ENCODE measurements at regions not wholly inside any gene's neighbourhood (a gene's known extent, or its start where the extent isn't known, plus 50 kb on each side); places are given as distances from the start of the nearest gene placed in this dataset.

GRCh38 chr10:46228563-46229071, 58.2 kb upstream of the ANTXRL start (continued):
- TF ChIP-seq CEBPG (CRISPR knock-in tag; IDR thresholded peaks at IDR 0.05): peak; percentile 22; the same call in 1 of the 2 replicates
- TF ChIP-seq CEBPG (tag; conservative IDR thresholded peaks at IDR 0.05 in 1 of 2, IDR thresholded peaks at IDR 0.05 in 1 of 2): no peak
- TF ChIP-seq YY1 (IDR thresholded peaks at IDR 0.05; ENCODE audit: borderline replicate concordance in 1 of 3, control insufficient read depth in 1 of 3, extremely low read depth in 1 of 3, insufficient read depth in 3 of 3, insufficient read length in 1 of 3, insufficient replicate concordance in 2 of 3, low read depth in 1 of 3, low read length in 2 of 3): peak in 2 of 3 experiments; percentile 35 to 49
- TF ChIP-seq DEAF1 (CRISPR knock-in tag; IDR thresholded peaks at IDR 0.05): peak; percentile 74
- no peak for TF ChIP-seq SETDB1 (IDR thresholded peaks at IDR 0.05; ENCODE audit: low read length)

- POLR2A ChIA-PET: interaction anchor here (1.1 kb wide), 2 partner anchors 9 to 11 kb away, joined by 3 to 4 read pairs; no protein-coding TSS in a partner anchor
- intact Hi-C loops (cut with micrococcal nuclease): loop anchor here (5.0 kb wide), 2 partner anchors 98 to 202 kb away; no protein-coding TSS in a partner anchor
- FAIRE-seq: no peak
- TF ChIP-seq ARHGAP35 (IDR thresholded peaks at IDR 0.05; ENCODE audit: partially characterized antibody): no peak
- TF ChIP-seq REST (IDR thresholded peaks at IDR 0.05; ENCODE audit: borderline replicate concordance): peak; percentile 31; the same call in 1 of the 2 replicates
- TF ChIP-seq REST (CRISPR knock-in tag; IDR thresholded peaks at IDR 0.05; ENCODE audit: low read depth): no peak
- TF ChIP-seq NR2C1 (IDR thresholded peaks at IDR 0.05): peak; percentile 24; the same call in 1 of the 2 replicates
- TF ChIP-seq NR2C1 (tag; IDR thresholded peaks at IDR 0.05): no peak
These were observed 57.6 kb upstream of the ANTXRL start for GRCh38 chr10:46229144-46229563.

More at GRCh38 chr10:46229144-46229563, 57.6 kb upstream of the ANTXRL start:
- BruUV-seq (replicated peaks): no TSS peak
- in situ Hi-C loops (cut with MboI): loop anchor here (25.0 kb wide), 1 partner anchor 992 kb away; no protein-coding TSS in a partner anchor
- no peaks in the 10 kb centered on the region for H3K9me1 ChIP-seq (ENCODE audit: control insufficient read depth, insufficient read depth, low read length)
- DNase-seq (ENCODE audit: extremely low read depth in 1 of 4, low spot score in 3 of 4) (peak; percentile 65 to 84 (median 78)), ATAC-seq (peak; percentile 75)
- H2AFZ ChIP-seq (ENCODE audit: low read depth, low read length): no peak overlapping the region; the same call in 1 of the 2 replicates
- H3K79me2 ChIP-seq (ENCODE audit: control insufficient read depth, insufficient read depth, low read length): no peaks in the 10 kb centered on the region
- H3K4me3 ChIP-seq: no peak overlapping the region
- no peak overlapping the region for H3K27ac ChIP-seq (ENCODE audit: extremely low read depth, low read depth, low read length)
- peaks cover 0 to 6% of the 10 kb centered on the region in 2 experiments; a peak in 2 of 5 replicates for H3K4me1 ChIP-seq (replicated peaks in 1 of 2; ENCODE audit: control insufficient read depth in 2 of 2, insufficient read depth in 2 of 2, low read length in 2 of 2)
- no peaks in the 10 kb centered on the region for H3K36me3 ChIP-seq (ENCODE audit: control insufficient read depth, insufficient read depth, low read length)
- H3K9ac ChIP-seq (ENCODE audit: insufficient read depth in 1 of 2, low read depth in 2 of 2, low read length in 2 of 2): no peak overlapping the region
- 12% methylated on average over 3 of the region's 3 CpGs for WGBS (ENCODE audit: insufficient coverage, low coverage, missing lambda C conversion rate)
- no peaks in the 10 kb centered on the region for H4K20me1 ChIP-seq (replicated peaks; ENCODE audit: control insufficient read depth, insufficient read depth, low read length)
- no peaks in the 10 kb centered on the region for H3K9me3 ChIP-seq (replicated peaks; ENCODE audit: control insufficient read depth, insufficient read depth, low read depth, low read length)
- H3K27me3 ChIP-seq (ENCODE audit: control insufficient read depth in 2 of 2, insufficient read depth in 2 of 2, low read length in 2 of 2): peaks cover 0 to 17% of the 10 kb centered on the region in 2 experiments; a peak in 2 of 5 replicates
- no peak overlapping the region for H3K4me2 ChIP-seq (ENCODE audit: insufficient read depth, low read length)
- CTCF ChIA-PET (ENCODE audit: low intra/inter-chr PET ratio): interaction anchor here (1.2 to 1.3 kb wide), 2 partner anchors 316 to 336 kb away, joined by 4 to 5 read pairs; no protein-coding TSS in a partner anchor

Data from K562 (cell line).